ENCODE measurements at regions not wholly inside any gene's neighbourhood (a gene's known extent, or its start where the extent isn't known, plus 50 kb on each side); places are given as distances from the start of the nearest gene placed in this dataset.

DNA sequence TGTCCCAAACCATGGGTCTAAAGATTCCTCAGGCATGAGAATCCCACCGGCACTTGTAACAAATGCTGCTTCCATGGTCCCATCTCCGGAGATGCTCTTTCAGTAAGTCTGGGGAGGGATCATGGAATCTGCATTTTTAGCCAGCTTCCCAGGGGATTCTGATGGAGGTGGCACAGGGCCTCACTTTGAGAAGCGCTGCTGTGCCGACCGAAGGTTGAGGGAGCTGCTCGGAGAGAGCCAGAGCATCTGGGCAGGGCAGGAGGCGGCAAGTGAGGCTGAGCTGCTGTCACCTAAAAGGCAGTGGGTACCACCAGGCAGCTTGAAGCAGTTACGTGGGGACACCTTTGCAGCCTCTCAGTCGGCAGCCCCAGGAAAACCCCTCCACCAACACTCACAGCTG lies 100.2 kb upstream of the CDYL start:
- TF ChIP-seq POLR2AphosphoS5 (IDR thresholded peaks at IDR 0.05; ENCODE audit: low read depth) (no peak), EZH2 (IDR thresholded peaks at IDR 0.05; ENCODE audit: low read depth, unreplicated experiment) (no peak), EZH2phosphoT487 (IDR thresholded peaks at IDR 0.05; ENCODE audit: unreplicated experiment) (no peak), ZNF331 (CRISPR knock-in tag; IDR thresholded peaks at IDR 0.05; ENCODE audit: low read depth) (no peak)
- TF ChIP-seq, protein P1, sequence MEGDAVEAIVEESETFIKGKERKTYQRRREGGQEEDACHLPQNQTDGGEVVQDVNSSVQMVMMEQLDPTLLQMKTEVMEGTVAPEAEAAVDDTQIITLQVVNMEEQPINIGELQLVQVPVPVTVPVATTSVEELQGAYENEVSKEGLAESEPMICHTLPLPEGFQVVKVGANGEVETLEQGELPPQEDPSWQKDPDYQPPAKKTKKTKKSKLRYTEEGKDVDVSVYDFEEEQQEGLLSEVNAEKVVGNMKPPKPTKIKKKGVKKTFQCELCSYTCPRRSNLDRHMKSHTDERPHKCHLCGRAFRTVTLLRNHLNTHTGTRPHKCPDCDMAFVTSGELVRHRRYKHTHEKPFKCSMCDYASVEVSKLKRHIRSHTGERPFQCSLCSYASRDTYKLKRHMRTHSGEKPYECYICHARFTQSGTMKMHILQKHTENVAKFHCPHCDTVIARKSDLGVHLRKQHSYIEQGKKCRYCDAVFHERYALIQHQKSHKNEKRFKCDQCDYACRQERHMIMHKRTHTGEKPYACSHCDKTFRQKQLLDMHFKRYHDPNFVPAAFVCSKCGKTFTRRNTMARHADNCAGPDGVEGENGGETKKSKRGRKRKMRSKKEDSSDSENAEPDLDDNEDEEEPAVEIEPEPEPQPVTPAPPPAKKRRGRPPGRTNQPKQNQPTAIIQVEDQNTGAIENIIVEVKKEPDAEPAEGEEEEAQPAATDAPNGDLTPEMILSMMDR (conservative IDR thresholded peaks at IDR 0.05; ENCODE audit: low read depth in 2 of 2) = no peak
- TF ChIP-seq, protein P2, sequence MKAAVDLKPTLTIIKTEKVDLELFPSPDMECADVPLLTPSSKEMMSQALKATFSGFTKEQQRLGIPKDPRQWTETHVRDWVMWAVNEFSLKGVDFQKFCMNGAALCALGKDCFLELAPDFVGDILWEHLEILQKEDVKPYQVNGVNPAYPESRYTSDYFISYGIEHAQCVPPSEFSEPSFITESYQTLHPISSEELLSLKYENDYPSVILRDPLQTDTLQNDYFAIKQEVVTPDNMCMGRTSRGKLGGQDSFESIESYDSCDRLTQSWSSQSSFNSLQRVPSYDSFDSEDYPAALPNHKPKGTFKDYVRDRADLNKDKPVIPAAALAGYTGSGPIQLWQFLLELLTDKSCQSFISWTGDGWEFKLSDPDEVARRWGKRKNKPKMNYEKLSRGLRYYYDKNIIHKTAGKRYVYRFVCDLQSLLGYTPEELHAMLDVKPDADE (IDR thresholded peaks at IDR 0.05) = no peak

Data from GM23338 (cell line).